KMS-11 (cell line): ENCODE measurements at regions not wholly inside any gene's neighbourhood (a gene's known extent, or its start where the extent isn't known, plus 50 kb on each side); places are given as distances from the start of the nearest gene placed in this dataset.
"Not testable (repeated sequence)": the region's sequence is repeated elsewhere in the genome, so short reads cannot be mapped to it uniquely, and the experiment has no call there.

Experiments used
- H2AFZ ChIP-seq: fragments of 200-600 bp; sonication (generic); 2 replicates; pipeline ENCODE4 v1.6.1; 2016; ENCODE audit warnings: antibody characterized with exemption, mixed run types, low read depth
- H3K27ac ChIP-seq: fragments of 200-600 bp; sonication (generic); 2 replicates; pipeline ENCODE4 v1.6.1; 2016; ENCODE audit warnings: mild to moderate bottlenecking, mixed run types
- H3K27me3 ChIP-seq: fragments of 200-600 bp; sonication (generic); 2 replicates; pipeline ENCODE4 v1.6.1; 2017; ENCODE audit warnings: mild to moderate bottlenecking, low read depth, mixed run types, moderate library complexity; ENCODE audit not compliant: insufficient read depth
- H3K36me3 ChIP-seq: fragments of 200-600 bp; sonication (generic); 2 replicates; pipeline ENCODE4 v1.6.1; 2017; ENCODE audit warnings: mild to moderate bottlenecking, mixed run types; ENCODE audit not compliant: insufficient read depth
- H3K4me1 ChIP-seq: fragments of 200-600 bp; sonication (generic); 2 replicates; pipeline ENCODE4 v1.6.1; 2016; ENCODE audit warnings: mild to moderate bottlenecking, low read depth, mixed run types; ENCODE audit not compliant: poor library complexity, severe bottlenecking
- H3K4me2 ChIP-seq: fragments of 200-600 bp; sonication (generic); 2 replicates; pipeline ENCODE4 v1.7.0; 2016; ENCODE audit warnings: mild to moderate bottlenecking, mixed run types
- H3K4me3 ChIP-seq: fragments of 200-600 bp; sonication (generic); IDR thresholded peaks from 2 replicates; pipeline ENCODE4 v1.6.1; 2017; ENCODE audit warnings: low read depth, low read length, mixed read lengths; ENCODE audit not compliant: insufficient read depth
- H3K79me2 ChIP-seq: fragments of 200-600 bp; sonication (generic); 2 replicates; pipeline ENCODE4 v1.6.1; 2016; ENCODE audit warnings: low read depth, mixed run types; ENCODE audit not compliant: insufficient read depth
- H3K9ac ChIP-seq: fragments of 200-600 bp; sonication (generic); 2 replicates; pipeline ENCODE4 v1.6.1; 2016; ENCODE audit warnings: mild to moderate bottlenecking, mixed run types
- H4K20me1 ChIP-seq: fragments of 200-600 bp; sonication (generic); 2 replicates; pipeline ENCODE4 v1.6.1; 2016; ENCODE audit warnings: mild to moderate bottlenecking, mixed run types; ENCODE audit not compliant: insufficient read depth
- CTCF ChIP-seq: fragments of 200-600 bp; sonication (generic); conservative IDR thresholded peaks from 2 replicates; pipeline ENCODE4 v1.6.1; 2017; ENCODE audit warnings: low read depth, mild to moderate bottlenecking, antibody characterized with exemption, low read length, moderate library complexity, mixed read lengths

DNA sequence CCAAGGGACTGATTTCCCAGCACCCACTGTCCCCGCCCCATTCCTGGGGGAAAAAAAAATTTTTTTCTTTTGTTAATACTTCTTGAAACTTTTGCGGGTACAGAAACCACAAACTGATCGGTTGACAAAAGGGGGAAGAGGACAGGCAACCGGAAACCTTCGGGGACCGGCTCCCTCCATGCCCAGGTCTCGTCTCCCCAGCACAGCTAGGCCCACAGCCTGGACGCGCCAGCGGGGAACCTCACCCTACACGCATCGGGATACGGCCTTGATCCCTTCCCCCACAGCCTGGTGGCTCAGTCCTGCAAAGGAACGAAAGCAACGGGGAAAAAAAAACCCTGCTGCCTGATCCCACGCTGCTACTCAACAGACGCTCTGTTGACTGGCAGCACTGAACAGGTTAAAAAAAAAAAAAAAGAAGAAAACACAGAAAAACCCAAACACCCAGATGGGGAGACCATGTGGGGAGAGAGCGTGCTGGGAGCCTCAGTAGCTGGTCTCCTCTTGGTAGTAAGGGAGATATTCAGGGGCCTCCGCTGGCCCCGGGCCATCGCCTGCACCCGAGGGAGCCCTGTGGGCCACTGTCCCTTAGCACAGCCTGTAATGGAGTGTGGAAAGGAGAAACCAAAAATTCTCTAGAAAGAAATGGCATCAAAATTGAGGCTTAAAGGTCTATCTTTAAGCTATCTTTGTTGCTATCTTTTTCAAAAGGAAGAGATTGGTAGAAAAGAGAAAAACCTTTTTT lies 185.7 kb downstream of the POTEC start:
- H3K4me1 ChIP-seq, H3K9ac ChIP-seq, H3K27ac ChIP-seq, H3K4me3 ChIP-seq, H3K79me2 ChIP-seq, H3K27me3 ChIP-seq, H3K36me3 ChIP-seq, H3K4me2 ChIP-seq, H2AFZ ChIP-seq, H4K20me1 ChIP-seq: not testable (repeated sequence)

- H3K27ac ChIP-seq, H3K36me3 ChIP-seq, H3K27me3 ChIP-seq, H3K79me2 ChIP-seq, H2AFZ ChIP-seq, H3K9ac ChIP-seq, H4K20me1 ChIP-seq, H3K4me1 ChIP-seq, H3K4me2 ChIP-seq, H3K4me3 ChIP-seq: not testable (repeated sequence)
Observed at GRCh38 chr18:14342170-14342569, 201.2 kb downstream of the POTEC start.

DNA sequence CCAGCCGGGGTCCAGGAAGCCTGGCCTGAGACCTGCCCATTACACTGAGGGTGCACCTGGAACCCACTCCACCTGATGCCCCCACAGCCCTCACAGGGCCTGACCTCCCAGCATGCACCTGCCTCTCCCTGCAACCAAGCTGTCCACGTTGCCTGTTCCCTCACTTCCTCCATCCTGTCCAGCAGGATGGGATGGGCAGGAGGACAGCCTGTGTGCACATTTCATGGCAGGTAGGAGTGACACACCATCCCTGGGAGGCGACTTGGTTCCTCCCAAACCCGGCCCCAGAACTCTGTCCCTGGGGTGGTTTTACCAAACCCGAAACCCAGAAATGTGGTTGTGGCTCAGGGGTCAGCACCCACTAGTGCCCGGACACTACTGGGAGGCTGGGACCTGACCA lies 203.8 kb upstream of the ZNF519 start:
- H3K4me2 ChIP-seq, H3K79me2 ChIP-seq, H4K20me1 ChIP-seq, H3K9ac ChIP-seq, H3K4me3 ChIP-seq, H3K27me3 ChIP-seq, H3K27ac ChIP-seq, H3K4me1 ChIP-seq, H2AFZ ChIP-seq, H3K36me3 ChIP-seq: not testable (repeated sequence)

GRCh38 chr18:14321217-14321616 lies 189.0 kb upstream of the ZNF519 start:
- not testable (repeated sequence) for H3K27ac ChIP-seq, H3K27me3 ChIP-seq, H3K4me3 ChIP-seq, H3K4me2 ChIP-seq, H2AFZ ChIP-seq, H4K20me1 ChIP-seq, H3K9ac ChIP-seq, H3K79me2 ChIP-seq, H3K36me3 ChIP-seq, H3K4me1 ChIP-seq

- not testable (repeated sequence) for H3K27me3 ChIP-seq, H3K79me2 ChIP-seq, H3K4me1 ChIP-seq, H4K20me1 ChIP-seq, H3K4me3 ChIP-seq, H3K4me2 ChIP-seq, H3K36me3 ChIP-seq, H2AFZ ChIP-seq, H3K27ac ChIP-seq, H3K9ac ChIP-seq
Observed at GRCh38 chr18:14301255-14301654, 169.0 kb upstream of the ZNF519 start.

GRCh38 chr18:14295081-14295480 lies 162.8 kb upstream of the ZNF519 start:
- H3K27me3 ChIP-seq, H4K20me1 ChIP-seq, H3K4me3 ChIP-seq, H3K9ac ChIP-seq, H3K27ac ChIP-seq, H3K36me3 ChIP-seq, H2AFZ ChIP-seq, H3K4me2 ChIP-seq, H3K79me2 ChIP-seq, H3K4me1 ChIP-seq: not testable (repeated sequence)

- Histone ChIP-seq H3K4me2 (no peak overlapping the region), H3K27ac (no peak overlapping the region), H3K4me3 (no peak overlapping the region)
Observed at GRCh38 chr18:14285053-14285452, 152.8 kb upstream of the ZNF519 start.

GRCh38 chr18:14275391-14275790 lies 143.2 kb upstream of the ZNF519 start:
- H3K4me2 ChIP-seq, H3K4me3 ChIP-seq, H3K27me3 ChIP-seq, H3K36me3 ChIP-seq, H3K79me2 ChIP-seq, H3K9ac ChIP-seq, H4K20me1 ChIP-seq, H3K27ac ChIP-seq, H3K4me1 ChIP-seq, H2AFZ ChIP-seq: not testable (repeated sequence)

More at GRCh38 chr18:14285053-14285452, 152.8 kb upstream of the ZNF519 start:
- Histone ChIP-seq H3K9ac (no peak overlapping the region), H3K4me1 (no peaks in the 10 kb centered on the region), H2AFZ (no peak overlapping the region), H3K27me3 (no peaks in the 10 kb centered on the region), H3K79me2 (no peaks in the 10 kb centered on the region), H4K20me1 (no peaks in the 10 kb centered on the region), H3K36me3 (no peaks in the 10 kb centered on the region)
- TF ChIP-seq CTCF, result no peak

- H2AFZ ChIP-seq, H3K4me3 ChIP-seq, H3K79me2 ChIP-seq, H3K9ac ChIP-seq, H3K4me2 ChIP-seq, H3K36me3 ChIP-seq, H3K27ac ChIP-seq, H3K27me3 ChIP-seq, H3K4me1 ChIP-seq, H4K20me1 ChIP-seq: not testable (repeated sequence)
Observed at GRCh38 chr18:14265637-14266410, 133.6 kb upstream of the ZNF519 start.
